ENCODE measurements at regions not wholly inside any gene's neighbourhood (a gene's known extent, or its start where the extent isn't known, plus 50 kb on each side); places are given as distances from the start of the nearest gene placed in this dataset.

DNA sequence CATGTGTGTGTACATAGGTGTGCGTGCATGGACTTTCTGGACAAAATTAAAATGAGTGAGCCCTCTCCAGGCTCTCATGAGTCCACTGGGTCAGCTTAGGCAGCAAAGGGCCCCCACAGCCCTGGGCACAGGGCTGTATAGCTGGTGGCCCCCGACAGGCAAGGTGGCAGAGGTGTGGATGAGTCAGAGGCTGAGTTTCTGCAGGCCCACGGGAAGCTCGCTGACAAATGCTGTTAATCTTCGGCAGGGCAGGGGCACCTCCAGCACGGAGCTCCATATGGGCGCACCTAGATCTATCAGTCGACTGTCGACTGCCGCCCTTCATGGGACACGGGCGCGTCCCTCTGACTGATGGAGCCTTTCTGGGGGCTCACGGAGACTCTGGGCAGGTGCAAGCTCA is 181.1 kb downstream of the URI1 start:
- Histone ChIP-seq H3K9me3 (replicated peaks in 1 of 3) (no peaks in the 10 kb centered on the region), H3K27ac (no peak overlapping the region), H3K27me3 (no peaks in the 10 kb centered on the region), H3K4me1 (replicated peaks in 1 of 2) (no peaks in the 10 kb centered on the region), H3K4me3 (no peak overlapping the region), H3K36me3 (replicated peaks in 1 of 2) (no peaks in the 10 kb centered on the region)
- no peak for TF ChIP-seq CTCF (IDR thresholded peaks at IDR 0.05)
- no peak for TF ChIP-seq POLR2A (IDR thresholded peaks at IDR 0.05)
- WGBS, 4 donors, result 80 to 85% (median 81%) methylated on average over 4 to 14 of the region's 14 CpGs
- DNase-seq, result no peak
- intact Hi-C loops (cut with DNase I), result no loop called here

DNA sequence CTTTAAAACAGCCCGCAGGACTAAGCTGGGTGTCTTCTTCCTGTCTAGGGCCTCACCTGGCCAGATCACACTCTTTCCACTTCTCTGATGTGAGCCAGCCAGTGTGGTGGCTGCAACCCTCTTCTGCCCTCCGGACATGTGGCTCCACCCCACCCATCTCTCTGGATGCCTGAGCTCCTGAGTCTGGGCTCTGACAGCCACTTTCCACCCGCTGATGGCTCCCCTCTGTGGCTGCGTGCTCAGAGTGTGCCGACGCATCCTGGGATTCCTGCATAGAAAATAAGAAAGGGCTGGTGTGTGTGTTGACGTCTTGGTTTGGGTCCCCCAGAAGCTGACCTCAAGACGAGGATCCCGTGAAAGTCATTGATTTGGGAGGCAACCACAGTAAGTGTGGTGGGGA is 181.6 kb downstream of the URI1 start:
- no peaks in the 10 kb centered on the region for H3K9me3 ChIP-seq (replicated peaks in 1 of 3)
- H3K4me1 ChIP-seq (replicated peaks in 1 of 2), result no peaks in the 10 kb centered on the region
- WGBS, 4 donors, result 65 to 87% (median 76%) methylated on average over 7 to 9 of the region's 9 CpGs
- TF ChIP-seq POLR2A (IDR thresholded peaks at IDR 0.05) (no peak), CTCF (IDR thresholded peaks at IDR 0.05) (no peak)
- H3K36me3 ChIP-seq (replicated peaks in 1 of 2), result no peaks in the 10 kb centered on the region
- H3K4me3 ChIP-seq, result no peak overlapping the region
- no peak for DNase-seq
- H3K27ac ChIP-seq, result no peak overlapping the region
- no peaks in the 10 kb centered on the region for H3K27me3 ChIP-seq
- intact Hi-C loops (cut with DNase I), result no loop called here

DNA sequence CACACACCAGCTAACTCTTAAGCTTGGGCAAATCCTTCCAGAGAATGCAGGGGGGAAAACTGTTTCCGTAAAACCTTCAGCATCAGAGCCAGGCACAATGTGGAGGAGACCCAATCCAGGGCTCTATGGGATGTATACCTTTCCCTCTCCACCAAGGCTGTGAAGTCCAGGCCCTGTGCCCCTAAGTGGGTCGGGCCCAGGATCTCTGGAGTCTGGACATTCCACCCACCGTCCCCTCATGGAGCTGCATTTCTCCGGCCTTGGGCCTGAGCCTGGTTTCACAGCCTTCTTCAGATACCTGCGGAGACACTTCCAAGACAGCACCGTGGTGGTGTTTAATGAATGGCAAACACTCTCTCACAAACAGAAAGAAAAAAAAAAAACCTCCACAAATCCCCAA is 186.2 kb downstream of the URI1 start:
- no peaks in the 10 kb centered on the region for H3K4me1 ChIP-seq (replicated peaks in 1 of 2)
- no peak for DNase-seq
- WGBS, 4 donors, result 84 to 88% (median 85%) methylated on average over 6 of the region's 6 CpGs
- no peak overlapping the region for H3K4me3 ChIP-seq
- no peak for TF ChIP-seq CTCF (IDR thresholded peaks at IDR 0.05)
- no peak for TF ChIP-seq POLR2A (IDR thresholded peaks at IDR 0.05)
- H3K27ac ChIP-seq, result no peak overlapping the region
- no peaks in the 10 kb centered on the region for H3K27me3 ChIP-seq
- no peaks in the 10 kb centered on the region for H3K36me3 ChIP-seq (replicated peaks in 1 of 2)
- no peaks in the 10 kb centered on the region for H3K9me3 ChIP-seq (replicated peaks in 1 of 3)
- intact Hi-C loops (cut with DNase I), result no loop called here

DNA sequence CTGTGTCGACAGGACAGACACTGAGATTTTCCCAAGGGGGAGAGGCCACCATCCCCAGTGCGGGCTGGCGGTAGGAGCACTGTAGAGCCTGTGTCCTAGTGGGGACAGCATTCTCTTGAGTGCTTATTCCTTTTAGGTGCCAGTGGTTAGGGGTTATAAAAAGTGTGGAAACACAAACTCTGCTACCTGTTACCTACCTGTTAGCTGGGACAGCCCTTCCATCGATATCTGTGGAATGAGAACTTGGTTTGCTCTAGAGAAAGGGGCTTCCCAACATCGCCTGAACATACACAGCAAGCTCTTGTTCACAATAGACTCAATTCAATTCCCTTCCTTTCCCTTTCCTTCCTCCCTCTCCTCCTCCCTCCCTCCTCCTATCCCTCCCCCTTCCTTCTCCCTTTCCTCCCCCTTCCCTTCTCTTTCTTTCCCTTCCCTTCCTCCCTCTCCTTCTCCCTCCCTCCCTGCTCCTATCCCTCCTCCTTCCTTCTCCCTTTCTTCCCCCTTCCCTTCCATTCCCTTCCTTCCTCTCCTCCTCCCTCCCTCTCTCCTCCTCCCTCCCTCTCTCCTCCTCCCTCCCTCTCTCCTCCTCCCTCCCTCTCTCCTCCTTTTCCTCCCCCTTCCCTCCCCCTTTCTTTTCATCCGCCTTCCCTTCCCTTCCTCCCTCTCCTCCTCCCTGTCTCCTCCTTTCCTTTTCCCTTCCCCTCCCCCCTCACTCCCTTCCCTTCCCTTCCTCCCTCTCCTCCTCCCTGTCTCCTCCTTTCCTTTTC is 188.5 kb downstream of the URI1 start:
- Histone ChIP-seq H3K27ac (no peak overlapping the region), H3K4me3 (no peak overlapping the region), H3K27me3 (no peaks in the 10 kb centered on the region), H3K36me3 (replicated peaks in 1 of 2) (no peaks in the 10 kb centered on the region), H3K4me1 (replicated peaks in 1 of 2) (no peaks in the 10 kb centered on the region), H3K9me3 (replicated peaks in 1 of 3) (no peaks in the 10 kb centered on the region)
- no peak for DNase-seq
- WGBS, 4 donors, result 83 to 95% (median 86%) methylated on average over 4 to 6 of the region's 6 CpGs
- intact Hi-C loops (cut with DNase I), result no loop called here
- no peak for TF ChIP-seq CTCF (IDR thresholded peaks at IDR 0.05)
- TF ChIP-seq POLR2A (IDR thresholded peaks at IDR 0.05), result no peak
